ENCODE measurements at regions not wholly inside any gene's neighbourhood (a gene's known extent, or its start where the extent isn't known, plus 50 kb on each side); places are given as distances from the start of the nearest gene placed in this dataset.

GRCh38 chr16:65958086-65958485 lies 408.4 kb upstream of the CDH5 start:
- DNase-seq (ENCODE audit: low spot score), result no peak

- no peak for DNase-seq (ENCODE audit: low spot score)
Measured at GRCh38 chr16:65956100-65956499, 410.4 kb upstream of the CDH5 start.

GRCh38 chr16:65954446-65954845 lies 412.0 kb upstream of the CDH5 start:
- no peak for DNase-seq (ENCODE audit: low spot score)

- DNase-seq (ENCODE audit: low spot score), result no peak
Measured at GRCh38 chr16:65950211-65950610, 416.3 kb upstream of the CDH5 start.

GRCh38 chr16:65948361-65948760 lies 418.1 kb upstream of the CDH5 start:
- DNase-seq (ENCODE audit: low spot score), result no peak

GRCh38 chr16:65947951-65948350 lies 418.5 kb upstream of the CDH5 start:
- DNase-seq (ENCODE audit: low spot score), result no peak

GRCh38 chr16:65945493-65945892 lies 421.0 kb upstream of the CDH5 start:
- no peak for DNase-seq (ENCODE audit: low spot score)

- DNase-seq (ENCODE audit: low spot score), result no peak
Measured at GRCh38 chr16:65944361-65944760, 422.1 kb upstream of the CDH5 start.

- DNase-seq (ENCODE audit: low spot score), result no peak
Measured at GRCh38 chr16:65940711-65941110, 425.8 kb upstream of the CDH5 start.

GRCh38 chr16:65938083-65938482 lies 428.4 kb upstream of the CDH5 start:
- DNase-seq (ENCODE audit: low spot score), result no peak

GRCh38 chr16:65937455-65937854 lies 429.0 kb upstream of the CDH5 start:
- no peak for DNase-seq (ENCODE audit: low spot score)

GRCh38 chr16:65936096-65936495 lies 430.4 kb upstream of the CDH5 start:
- no peak for DNase-seq (ENCODE audit: low spot score)

GRCh38 chr16:65934443-65934842 lies 432.0 kb upstream of the CDH5 start:
- no peak for DNase-seq (ENCODE audit: low spot score)

- no peak for DNase-seq (ENCODE audit: low spot score)
Measured at GRCh38 chr16:65933703-65934102, 432.8 kb upstream of the CDH5 start.

- DNase-seq (ENCODE audit: low spot score), result no peak
Measured at GRCh38 chr16:65932350-65933072, 434.0 kb upstream of the CDH5 start.

GRCh38 chr16:65922923-65923322 lies 443.6 kb upstream of the CDH5 start:
- no peak for DNase-seq (ENCODE audit: low spot score)

GRCh38 chr16:65919986-65920376 lies 446.5 kb upstream of the CDH5 start:
- DNase-seq (ENCODE audit: low spot score), result no peak

GRCh38 chr16:65919145-65919985 lies 447.1 kb upstream of the CDH5 start:
- DNase-seq (ENCODE audit: low spot score), result no peak

- DNase-seq (ENCODE audit: low spot score), result no peak
Measured at GRCh38 chr16:65917466-65917865, 449.0 kb upstream of the CDH5 start.

- no peak for DNase-seq (ENCODE audit: low spot score)
Measured at GRCh38 chr16:65916995-65917394, 449.5 kb upstream of the CDH5 start.

- DNase-seq (ENCODE audit: low spot score), result no peak
Measured at GRCh38 chr16:65910291-65910690, 456.2 kb upstream of the CDH5 start.

GRCh38 chr16:65909310-65910050 lies 457.0 kb upstream of the CDH5 start:
- no peak for DNase-seq (ENCODE audit: low spot score)

GRCh38 chr16:65908568-65908967 lies 457.9 kb upstream of the CDH5 start:
- peak; percentile 11 for DNase-seq (ENCODE audit: low spot score)
